SK-N-SH (cell line): ENCODE measurements at regions not wholly inside any gene's neighbourhood (a gene's known extent, or its start where the extent isn't known, plus 50 kb on each side); places are given as distances from the start of the nearest gene placed in this dataset.

ENCODE experiments used
- CTCF ChIA-PET: fragments of 300-600, 350-600 bp; formaldehyde crosslinking; extraction: SDS; loops from one replicate; lab custom pipeline; 2021; lab: Yijun Ruan, JAX
- POLR2A ChIA-PET: fragments of 350-600 bp; sonication (Branson Sonifier 250); formaldehyde crosslinking; extraction: SDS; loops from one replicate; lab custom pipeline; 2020; ENCODE audit warnings: antibody characterized with exemption, inconsistent platforms; lab: Yijun Ruan, JAX
- DNase-seq: peaks from one replicate; pipeline ENCODE4 v3.0.0; 2012
- H2AFZ ChIP-seq: fragments of 200-600 bp; sonication (generic); 2 replicates; pipeline ENCODE4 v1.8.1; 2016; ENCODE audit warnings: antibody characterized with exemption, mild to moderate bottlenecking, low read depth
- H3F3A ChIP-seq: fragments of 200-600 bp; sonication (generic); replicated peaks from 2 replicates; pipeline ENCODE3; 2016; ENCODE audit warnings: antibody characterized with exemption, mild to moderate bottlenecking; ENCODE audit not compliant: insufficient read depth
- H3K27ac ChIP-seq, 2 experiments: fragments of 200-500 bp in 1 of 2; fragments of 200-600 bp in 1 of 2; sonication (Bioruptor generic) in 1 of 2; sonication (generic), shearing (Covaris generic) in 1 of 2; 2 replicates each; pipeline versions ENCODE4 v1.5.1 to v1.6.1; 2014 to 2016; ENCODE audit warnings: low read depth in 2 of 2, inconsistent platforms in 1 of 2, low read length in 1 of 2, mild to moderate bottlenecking in 1 of 2, mixed read lengths in 1 of 2
- H3K27me3 ChIP-seq: fragments of 200-600 bp; sonication (generic), shearing (Covaris generic); 2 replicates; pipeline ENCODE4 v1.6.1; 2016; ENCODE audit warnings: mixed run types; ENCODE audit not compliant: insufficient read depth
- H3K36me3 ChIP-seq, 2 experiments: fragments of 200-500 bp in 1 of 2; fragments of 200-600 bp in 1 of 2; sonication (Bioruptor generic) in 1 of 2; sonication (generic) in 1 of 2; replicated peaks in 1 of 2; 2 replicates each; pipeline versions ENCODE3 to v1.5.1; 2014 to 2016; ENCODE audit warnings: low read length in 1 of 2, mild to moderate bottlenecking in 1 of 2; ENCODE audit not compliant: insufficient read depth in 2 of 2, control insufficient read depth in 1 of 2
- H3K4me1 ChIP-seq, 2 experiments: fragments of 200-500 bp in 1 of 2; fragments of 200-600 bp in 1 of 2; sonication (Bioruptor generic) in 1 of 2; sonication (generic), shearing (Covaris generic) in 1 of 2; 2 replicates each; pipeline versions ENCODE4 v1.5.1 to v1.6.1; 2014 to 2016; ENCODE audit warnings: low read depth in 1 of 2, low read length in 1 of 2, mixed run types in 1 of 2; ENCODE audit not compliant: insufficient read depth in 2 of 2, control insufficient read depth in 1 of 2
- H3K4me2 ChIP-seq: fragments of 200-600 bp; sonication (generic), shearing (Covaris generic); 2 replicates; pipeline ENCODE4 v1.6.1; 2017; ENCODE audit warnings: mixed run types
- H3K4me3 ChIP-seq, 2 experiments: fragments of 200-500 bp in 1 of 2; fragments of 200-600 bp in 1 of 2; sonication (Bioruptor generic) in 1 of 2; sonication (generic), shearing (Covaris generic) in 1 of 2; 2 replicates each; pipeline versions ENCODE4 v1.5.1 to v1.8.1; 2014 to 2016; ENCODE audit warnings: low read depth in 2 of 2, inconsistent platforms in 1 of 2, low read length in 1 of 2, mild to moderate bottlenecking in 1 of 2, mixed read lengths in 1 of 2, moderate library complexity in 1 of 2
- H3K79me2 ChIP-seq: fragments of 200-600 bp; sonication (generic); 2 replicates; pipeline ENCODE4 v1.8.1; 2017; ENCODE audit warnings: mild to moderate bottlenecking; ENCODE audit not compliant: insufficient read depth
- H3K9ac ChIP-seq: fragments of 200-600 bp; sonication (generic); 2 replicates; pipeline ENCODE4 v1.6.1; 2017; ENCODE audit warnings: mixed run types
- H3K9me2 ChIP-seq: fragments of 200-600 bp; sonication (generic); 2 replicates; pipeline ENCODE4 v1.6.1; 2017; ENCODE audit warnings: mixed run types
- H3K9me3 ChIP-seq: fragments of 200-600 bp; sonication (generic); 2 replicates; pipeline ENCODE4 v1.6.1; 2017; ENCODE audit warnings: mixed run types, mild to moderate bottlenecking, moderate library complexity
- H4K20me1 ChIP-seq: fragments of 200-600 bp; sonication (generic); 2 replicates; pipeline ENCODE4 v1.6.1; 2017; ENCODE audit warnings: mild to moderate bottlenecking, mixed run types; ENCODE audit not compliant: insufficient read depth
- CHD2 ChIP-seq: fragments of 150-350 bp; IDR thresholded peaks from 2 replicates; pipeline ENCODE4 v1.6.1; 2018; ENCODE audit warnings: low read length; ENCODE audit not compliant: partially characterized antibody
- ELF1 ChIP-seq: IDR thresholded peaks from 2 replicates; pipeline ENCODE4 v1.4.0; 2012
- EZH2phosphoT487 ChIP-seq: fragments of 200-600 bp; sonication (generic); IDR thresholded peaks from 2 replicates; pipeline ENCODE4 v1.6.1; 2017; ENCODE audit warnings: low read depth, mixed run types, mild to moderate bottlenecking, antibody characterized with exemption, moderate library complexity, borderline replicate concordance
- FOSL2 ChIP-seq: IDR thresholded peaks from 2 replicates; pipeline ENCODE4 v1.4.0; 2012; ENCODE audit warnings: low read depth, mild to moderate bottlenecking, moderate library complexity, borderline replicate concordance
- FOXM1 ChIP-seq: IDR thresholded peaks from 2 replicates; pipeline ENCODE4 v1.4.0; 2012; ENCODE audit warnings: low read depth, mild to moderate bottlenecking
- GATA2 ChIP-seq: sonication (generic); formaldehyde crosslinking; IDR thresholded peaks from 2 replicates; pipeline ENCODE4 v1.5.0; 2020; ENCODE audit warnings: mild to moderate bottlenecking, missing genetic modification reagents
- JUND ChIP-seq: IDR thresholded peaks from 2 replicates; pipeline ENCODE4 v1.4.0; 2012
- NFIC ChIP-seq: IDR thresholded peaks from 2 replicates; pipeline ENCODE4 v1.4.0; 2012; ENCODE audit warnings: borderline replicate concordance
- NRF1 ChIP-seq: IDR thresholded peaks from 2 replicates; pipeline ENCODE4 v1.6.1; 2012; ENCODE audit warnings: low read depth, mild to moderate bottlenecking, low read length
- POLR2AphosphoS5 ChIP-seq: IDR thresholded peaks from 2 replicates; pipeline ENCODE4 v1.6.1; 2012; ENCODE audit warnings: low read depth, low read length
- RAD21 ChIP-seq: IDR thresholded peaks from 2 replicates; pipeline ENCODE4 v1.6.1; 2012; ENCODE audit warnings: mild to moderate bottlenecking, low read length
- RCOR1 ChIP-seq: fragments of 150-350 bp; IDR thresholded peaks from 2 replicates; pipeline ENCODE4 v1.6.1; 2017; ENCODE audit warnings: antibody characterized with exemption, low read length
- RFX5 ChIP-seq: IDR thresholded peaks from 2 replicates; pipeline ENCODE4 v1.6.1; 2012; ENCODE audit warnings: mild to moderate bottlenecking, improper control_type of control experiment, low read length
- RXRA ChIP-seq: IDR thresholded peaks from 2 replicates; pipeline ENCODE4 v1.4.0; 2012; ENCODE audit warnings: low read depth, mild to moderate bottlenecking, borderline replicate concordance
- SMC3 ChIP-seq: IDR thresholded peaks from 2 replicates; pipeline ENCODE4 v1.6.1; 2012; ENCODE audit warnings: low read depth, low read length, improper control_type of control experiment
- TAF1 ChIP-seq: IDR thresholded peaks from 2 replicates; pipeline ENCODE4 v1.6.1; 2012; ENCODE audit warnings: low read depth, mild to moderate bottlenecking, low read length, moderate library complexity, borderline replicate concordance
- TCF12 ChIP-seq: IDR thresholded peaks from 2 replicates; pipeline ENCODE4 v1.4.0; 2012
- YY1 ChIP-seq: IDR thresholded peaks from 2 replicates; pipeline ENCODE4 v1.4.0; 2012; ENCODE audit warnings: low read depth, mild to moderate bottlenecking
- WGBS: methylation state at CpG from one replicate; pipeline ENCODE4 v1.1.6; 2017; ENCODE audit warnings: low lambda C conversion rate; 5-methylcytosine and 5-hydroxymethylcytosine counted together
- TF ChIP-seq, protein P1 (sequence below): IDR thresholded peaks from 2 replicates; pipeline ENCODE4; 2012
- TF ChIP-seq, protein P2 (sequence below): fragments of 200-600 bp; sonication (generic); IDR thresholded peaks from 2 replicates; pipeline ENCODE4 v1.6.1; 2017; ENCODE audit warnings: antibody characterized with exemption, mild to moderate bottlenecking, moderate library complexity
- TF ChIP-seq, protein P3 (sequence below): IDR thresholded peaks from 2 replicates; pipeline ENCODE4 v1.4.0; 2012; ENCODE audit warnings: low read depth, borderline replicate concordance
- TF ChIP-seq, protein P4 (sequence below): fragments of 150-350 bp; IDR thresholded peaks from 2 replicates; pipeline ENCODE4 v1.6.1; 2017; ENCODE audit warnings: antibody characterized with exemption, low read length, low read depth, borderline replicate concordance

DNA sequence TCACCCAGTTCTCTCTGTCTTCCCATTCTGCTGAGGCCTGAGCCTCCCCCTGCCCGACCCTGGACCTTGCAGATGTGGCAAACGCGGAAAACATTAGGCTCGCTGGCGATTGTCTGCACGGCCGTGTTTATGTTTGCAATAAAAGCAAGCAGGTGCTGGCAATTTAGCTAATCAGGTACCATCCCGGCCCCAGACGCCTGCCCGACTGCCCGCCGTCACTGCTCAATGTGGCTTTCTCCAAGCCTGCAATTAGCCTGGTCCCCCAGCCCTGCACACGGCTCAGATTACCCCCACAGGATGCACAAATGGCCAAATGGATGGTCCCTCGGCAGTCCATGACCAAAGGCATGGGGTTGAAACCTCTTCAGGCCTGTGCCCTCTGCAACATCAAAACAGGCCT lies 259.7 kb downstream of the MN1 start:
- Histone ChIP-seq H3K36me3 (no peaks in the 10 kb centered on the region), H4K20me1 (no peaks in the 10 kb centered on the region), H3K9me3 (no peaks in the 10 kb centered on the region), H3K9ac (no peak overlapping the region), H2AFZ (no peak overlapping the region), H3F3A (no peaks in the 10 kb centered on the region), H3K4me1 (no peaks in the 10 kb centered on the region; a peak in 1 of 4 replicates), H3K27me3 (no peaks in the 10 kb centered on the region), H3K4me3 (no peak overlapping the region), H3K79me2 (no peaks in the 10 kb centered on the region), H3K9me2 (no peaks in the 10 kb centered on the region), H3K27ac (no peak overlapping the region), H3K4me2 (no peak overlapping the region)
- no peak for DNase-seq
- no peak for TF ChIP-seq RCOR1
- TF ChIP-seq, protein P1, sequence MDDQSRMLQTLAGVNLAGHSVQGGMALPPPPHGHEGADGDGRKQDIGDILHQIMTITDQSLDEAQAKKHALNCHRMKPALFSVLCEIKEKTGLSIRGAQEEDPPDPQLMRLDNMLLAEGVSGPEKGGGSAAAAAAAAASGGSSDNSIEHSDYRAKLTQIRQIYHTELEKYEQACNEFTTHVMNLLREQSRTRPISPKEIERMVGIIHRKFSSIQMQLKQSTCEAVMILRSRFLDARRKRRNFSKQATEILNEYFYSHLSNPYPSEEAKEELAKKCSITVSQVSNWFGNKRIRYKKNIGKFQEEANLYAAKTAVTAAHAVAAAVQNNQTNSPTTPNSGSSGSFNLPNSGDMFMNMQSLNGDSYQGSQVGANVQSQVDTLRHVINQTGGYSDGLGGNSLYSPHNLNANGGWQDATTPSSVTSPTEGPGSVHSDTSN = no peak
- no peak for TF ChIP-seq NRF1
- no peak for TF ChIP-seq CHD2
- TF ChIP-seq RAD21 = no peak
- TF ChIP-seq RXRA = no peak
- no peak for TF ChIP-seq YY1
- TF ChIP-seq RFX5 = no peak
- TF ChIP-seq, protein P2, sequence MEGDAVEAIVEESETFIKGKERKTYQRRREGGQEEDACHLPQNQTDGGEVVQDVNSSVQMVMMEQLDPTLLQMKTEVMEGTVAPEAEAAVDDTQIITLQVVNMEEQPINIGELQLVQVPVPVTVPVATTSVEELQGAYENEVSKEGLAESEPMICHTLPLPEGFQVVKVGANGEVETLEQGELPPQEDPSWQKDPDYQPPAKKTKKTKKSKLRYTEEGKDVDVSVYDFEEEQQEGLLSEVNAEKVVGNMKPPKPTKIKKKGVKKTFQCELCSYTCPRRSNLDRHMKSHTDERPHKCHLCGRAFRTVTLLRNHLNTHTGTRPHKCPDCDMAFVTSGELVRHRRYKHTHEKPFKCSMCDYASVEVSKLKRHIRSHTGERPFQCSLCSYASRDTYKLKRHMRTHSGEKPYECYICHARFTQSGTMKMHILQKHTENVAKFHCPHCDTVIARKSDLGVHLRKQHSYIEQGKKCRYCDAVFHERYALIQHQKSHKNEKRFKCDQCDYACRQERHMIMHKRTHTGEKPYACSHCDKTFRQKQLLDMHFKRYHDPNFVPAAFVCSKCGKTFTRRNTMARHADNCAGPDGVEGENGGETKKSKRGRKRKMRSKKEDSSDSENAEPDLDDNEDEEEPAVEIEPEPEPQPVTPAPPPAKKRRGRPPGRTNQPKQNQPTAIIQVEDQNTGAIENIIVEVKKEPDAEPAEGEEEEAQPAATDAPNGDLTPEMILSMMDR = no peak
- TF ChIP-seq POLR2AphosphoS5 = no peak
- ChIA-PET POLR2A (no interaction called here), CTCF (no interaction called here)
- WGBS = 87% methylated on average over 12 of the region's 14 CpGs

DNA sequence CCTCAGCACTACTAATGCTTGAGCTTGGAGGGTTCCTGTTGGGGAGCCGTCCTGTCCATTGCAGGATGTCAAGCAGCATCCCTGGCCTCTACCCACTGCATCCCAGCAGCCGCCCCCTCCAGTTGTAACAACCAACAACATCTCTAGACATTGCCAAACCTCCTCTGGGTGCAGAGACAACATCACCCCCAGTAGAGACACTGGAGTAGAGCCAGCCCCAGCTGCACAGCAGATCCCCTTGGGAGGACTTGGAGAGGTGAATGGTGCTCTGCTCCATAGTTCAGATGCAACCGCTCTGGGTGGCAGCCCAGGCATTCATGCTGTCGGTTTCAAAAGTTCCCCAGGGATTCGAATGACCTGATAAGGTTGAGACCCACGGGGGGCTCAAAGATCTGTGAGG lies 259.0 kb downstream of the MN1 start:
- Histone ChIP-seq H3K9me2 (no peaks in the 10 kb centered on the region), H3K9ac (no peak overlapping the region), H3K4me2 (no peak overlapping the region), H3F3A (no peaks in the 10 kb centered on the region), H3K4me1 (no peaks in the 10 kb centered on the region; a peak in 1 of 4 replicates), H2AFZ (no peak overlapping the region), H3K27me3 (no peaks in the 10 kb centered on the region), H3K4me3 (no peak overlapping the region), H3K79me2 (no peaks in the 10 kb centered on the region), H4K20me1 (no peaks in the 10 kb centered on the region), H3K27ac (no peak overlapping the region), H3K36me3 (no peaks in the 10 kb centered on the region), H3K9me3 (no peaks in the 10 kb centered on the region)
- no peak for DNase-seq
- ChIA-PET POLR2A (interaction anchor here (0.6 kb wide), 1 partner anchor 97 kb away, joined by 3 read pairs; no protein-coding TSS in a partner anchor), CTCF (no interaction called here)
- 50% methylated on average over 2 of the region's 6 CpGs for WGBS
- no peak for TF ChIP-seq RCOR1
- TF ChIP-seq, protein P3, sequence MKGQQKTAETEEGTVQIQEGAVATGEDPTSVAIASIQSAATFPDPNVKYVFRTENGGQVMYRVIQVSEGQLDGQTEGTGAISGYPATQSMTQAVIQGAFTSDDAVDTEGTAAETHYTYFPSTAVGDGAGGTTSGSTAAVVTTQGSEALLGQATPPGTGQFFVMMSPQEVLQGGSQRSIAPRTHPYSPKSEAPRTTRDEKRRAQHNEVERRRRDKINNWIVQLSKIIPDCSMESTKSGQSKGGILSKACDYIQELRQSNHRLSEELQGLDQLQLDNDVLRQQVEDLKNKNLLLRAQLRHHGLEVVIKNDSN = no peak
- no peak for TF ChIP-seq EZH2phosphoT487
- no peak for TF ChIP-seq TCF12
- TF ChIP-seq, protein P1 = no peak
- TF ChIP-seq GATA2 (CRISPR knock-in tag) = no peak
- TF ChIP-seq FOXM1 = no peak
- TF ChIP-seq, protein P4, sequence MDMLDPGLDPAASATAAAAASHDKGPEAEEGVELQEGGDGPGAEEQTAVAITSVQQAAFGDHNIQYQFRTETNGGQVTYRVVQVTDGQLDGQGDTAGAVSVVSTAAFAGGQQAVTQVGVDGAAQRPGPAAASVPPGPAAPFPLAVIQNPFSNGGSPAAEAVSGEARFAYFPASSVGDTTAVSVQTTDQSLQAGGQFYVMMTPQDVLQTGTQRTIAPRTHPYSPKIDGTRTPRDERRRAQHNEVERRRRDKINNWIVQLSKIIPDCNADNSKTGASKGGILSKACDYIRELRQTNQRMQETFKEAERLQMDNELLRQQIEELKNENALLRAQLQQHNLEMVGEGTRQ = no peak
- TF ChIP-seq, protein P2 = no peak
- no peak for TF ChIP-seq ELF1
- TF ChIP-seq NFIC = no peak
- no peak for TF ChIP-seq TAF1
- no peak for TF ChIP-seq FOSL2
- no peak for TF ChIP-seq SMC3
- no peak for TF ChIP-seq JUND
- no peak for TF ChIP-seq CHD2
